CD14-positive monocyte (primary cell): ENCODE measurements at regions not wholly inside any gene's neighbourhood (a gene's known extent, or its start where the extent isn't known, plus 50 kb on each side); places are given as distances from the start of the nearest gene placed in this dataset. TPM values are rescaled to one million over a fixed set of nuclear protein-coding genes. Genes with fewer than 3 reads are reported as not detected.
A peak's percentile ranks its signal among the peaks of the same experiment; 100 is the strongest.

Experiments
- DNase-seq, 3 donors: peaks; one replicate each; pipeline ENCODE4 v3.0.0-alpha.2; 2011 to 2022
- H2AFZ ChIP-seq: 2 replicates; pipeline ENCODE4 v1.6.0; 2012; ENCODE audit warnings: mild to moderate bottlenecking, low read depth, low read length, inconsistent platforms; ENCODE audit not compliant: insufficient read depth, poor library complexity, severe bottlenecking
- H3K27ac ChIP-seq, 2 donors: 1 replicate in 1 of 2; 2 replicates in 1 of 2; pipeline ENCODE4 v1.5.1; 2012 to 2013; ENCODE audit warnings: low read length in 2 of 2, control low read depth in 1 of 2, inconsistent platforms in 1 of 2, low read depth in 1 of 2, mild to moderate bottlenecking in 1 of 2
- H3K27me3 ChIP-seq, 2 donors: one replicate each; pipeline versions ENCODE4 v1.6.0 to v1.6.1; 2011 to 2013; ENCODE audit warnings: low read length in 2 of 2; ENCODE audit not compliant: control insufficient read depth in 2 of 2, insufficient read depth in 2 of 2
- H3K36me3 ChIP-seq, 2 donors: replicated peaks in 1 of 2; 1 replicate in 1 of 2; 2 replicates in 1 of 2; pipeline versions ENCODE4 v1.5.1 to v1.6.1; 2012 to 2013; ENCODE audit warnings: low read length in 2 of 2, control low read depth in 1 of 2, inconsistent platforms in 1 of 2, mild to moderate bottlenecking in 1 of 2; ENCODE audit not compliant: insufficient read depth in 2 of 2, control insufficient read depth in 1 of 2
- H3K4me1 ChIP-seq, 2 donors: 1 replicate in 1 of 2; 2 replicates in 1 of 2; pipeline versions ENCODE4 v1.5.1 to v1.6.1; 2012 to 2013; ENCODE audit warnings: low read length in 2 of 2, control low read depth in 1 of 2, inconsistent platforms in 1 of 2, mild to moderate bottlenecking in 1 of 2, moderate library complexity in 1 of 2; ENCODE audit not compliant: insufficient read depth in 2 of 2, control insufficient read depth in 1 of 2
- H3K4me2 ChIP-seq: replicated peaks from 2 replicates; pipeline ENCODE3; 2012; ENCODE audit warnings: low read length, moderate library complexity, mild to moderate bottlenecking; ENCODE audit not compliant: poor library complexity, severe bottlenecking; ENCODE audit errors: extremely low read depth
- H3K4me3 ChIP-seq, 3 experiments: fragments of 200-600 bp in 1 of 3; sonication (generic) in 1 of 3; replicated peaks in 1 of 3; 1 replicate in 2 of 3; 2 replicates in 1 of 3; pipeline ENCODE4 v1.5.1; 2011 to 2013; ENCODE audit warnings: low read length in 3 of 3, mild to moderate bottlenecking in 3 of 3, control low read depth in 2 of 3, low read depth in 2 of 3, inconsistent platforms in 1 of 3, moderate library complexity in 1 of 3
- H3K79me2 ChIP-seq: 2 replicates; pipeline ENCODE4 v1.6.0; 2012; ENCODE audit warnings: mild to moderate bottlenecking, control low read depth, inconsistent platforms, low read length, moderate library complexity; ENCODE audit not compliant: insufficient read depth
- H3K9ac ChIP-seq: 2 replicates; pipeline ENCODE4 v1.6.0; 2017; ENCODE audit warnings: low read length, mild to moderate bottlenecking; ENCODE audit not compliant: insufficient read depth, poor library complexity, severe bottlenecking
- H3K9me3 ChIP-seq, 2 donors: replicated peaks in 1 of 2; 1 replicate in 1 of 2; 2 replicates in 1 of 2; pipeline versions ENCODE4 v1.5.1 to v1.6.1; 2012 to 2013; ENCODE audit warnings: low read length in 2 of 2, control low read depth in 1 of 2; ENCODE audit not compliant: control insufficient read depth in 1 of 2, insufficient read depth in 1 of 2
- H4K20me1 ChIP-seq: 2 replicates; pipeline ENCODE4 v1.6.0; 2012; ENCODE audit warnings: mild to moderate bottlenecking, low read length, control low read depth, moderate library complexity; ENCODE audit not compliant: insufficient read depth
- H3K27ac Mint-ChIP-seq, 7 donors: one replicate each; pipeline ENCODE4 v1.8.0; 2020; ENCODE audit warnings: mild to moderate bottlenecking in 7 of 7, mixed read lengths in 7 of 7, moderate library complexity in 6 of 7, inconsistent platforms in 2 of 7
- H3K27me3 Mint-ChIP-seq, 3 donors: one replicate each; pipeline ENCODE4 v1.8.0; 2021 to 2022; ENCODE audit warnings: low read depth in 3 of 3, mild to moderate bottlenecking in 3 of 3, mixed read lengths in 3 of 3, moderate library complexity in 3 of 3, inconsistent platforms in 1 of 3
- H3K36me3 Mint-ChIP-seq, 2 donors: one replicate each; pipeline ENCODE4 v1.8.0; 2020; ENCODE audit warnings: mixed read lengths in 2 of 2, inconsistent platforms in 1 of 2, mild to moderate bottlenecking in 1 of 2
- H3K4me1 Mint-ChIP-seq: one replicate; pipeline ENCODE4 v1.8.0; 2020; ENCODE audit warnings: mild to moderate bottlenecking, mixed read lengths
- H3K4me3 Mint-ChIP-seq, 2 donors: one replicate each; pipeline ENCODE4 v1.8.0; 2020; ENCODE audit warnings: mild to moderate bottlenecking in 2 of 2, mixed read lengths in 2 of 2, moderate library complexity in 1 of 2
- H3K9me3 Mint-ChIP-seq, 7 donors: one replicate each; pipeline ENCODE4 v1.8.0; 2020 to 2022; ENCODE audit warnings: mixed read lengths in 7 of 7, mild to moderate bottlenecking in 6 of 7, moderate library complexity in 6 of 7, inconsistent platforms in 2 of 7
- WGBS: methylation state at CpG from one replicate; pipeline ENCODE4 v1.1.5; 2013; ENCODE audit warnings: missing lambda C conversion rate; ENCODE audit not compliant: insufficient coverage; 5-methylcytosine and 5-hydroxymethylcytosine counted together
- intact Hi-C, 2 donors: fragments of 100-400 bp; cut with micrococcal nuclease; formaldehyde crosslinking; loops; one replicate each; pipeline versions ENCODE4 v1.15.0 to v1.15.1; 2023
- small RNA-seq: library from RNA; depleted of rRNA; stranded (forward); fragments of <200 nt; gene quantifications from one replicate; pipeline ENCODE3, GENCODE V24; 2012; ENCODE audit warnings: low read depth; ENCODE audit not compliant: insufficient read length
- TF ChIP-seq, protein P1 (sequence below): fragments of 200-600 bp; IDR thresholded peaks from one replicate; pipeline ENCODE4 v1.8.0; 2022; ENCODE audit warnings: antibody characterized with exemption, mild to moderate bottlenecking

DNA sequence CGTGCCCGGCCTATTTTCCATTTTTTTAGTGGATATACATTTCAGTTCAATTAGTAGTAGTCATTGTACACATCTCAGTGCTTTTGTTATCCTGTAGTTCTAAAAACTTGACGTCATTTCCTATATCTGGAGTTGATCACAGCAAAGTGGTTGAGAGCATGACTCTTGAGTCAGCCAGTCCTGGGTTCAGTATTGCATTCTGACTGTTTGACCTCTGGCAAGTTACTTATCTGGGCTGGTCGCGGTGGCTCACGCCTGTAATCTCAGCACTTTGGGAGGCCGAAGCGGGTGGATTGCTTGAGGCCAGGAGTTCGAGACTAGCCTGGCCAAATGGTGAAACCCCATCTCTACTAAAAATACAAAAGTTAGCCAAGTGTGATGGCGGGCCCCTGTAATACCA, 50.4 kb upstream of the PPM1B start:
- H3K4me1 ChIP-seq: peaks cover 15 to 25% of the 10 kb centered on the region in 2 donors
- H3K4me3 ChIP-seq: no peak overlapping the region
- H3K27ac Mint-ChIP-seq: peak overlapping the region in 1 of 7 donors; percentile 37
- H4K20me1 ChIP-seq: no peaks in the 10 kb centered on the region
- no peak for DNase-seq
- H3K9ac ChIP-seq: no peak overlapping the region
- no peak overlapping the region for H3K4me3 Mint-ChIP-seq
- H3K79me2 ChIP-seq: no peaks in the 10 kb centered on the region
- intact Hi-C loops: no loop called here
- H3K27me3 ChIP-seq: no peaks in the 10 kb centered on the region
- peaks cover 0 to 3% (median 3%) of the 10 kb centered on the region in 3 donors for H3K27me3 Mint-ChIP-seq
- no peaks in the 10 kb centered on the region for H3K9me3 Mint-ChIP-seq
- no peaks in the 10 kb centered on the region for H3K9me3 ChIP-seq
- no peaks in the 10 kb centered on the region for H3K36me3 ChIP-seq
- H2AFZ ChIP-seq: no peak overlapping the region
- no peaks in the 10 kb centered on the region for H3K36me3 Mint-ChIP-seq
- WGBS: 94% methylated on average over 4 of the region's 10 CpGs
- no peak overlapping the region for H3K27ac ChIP-seq
- no peak overlapping the region for H3K4me2 ChIP-seq
- TF ChIP-seq, protein P1, sequence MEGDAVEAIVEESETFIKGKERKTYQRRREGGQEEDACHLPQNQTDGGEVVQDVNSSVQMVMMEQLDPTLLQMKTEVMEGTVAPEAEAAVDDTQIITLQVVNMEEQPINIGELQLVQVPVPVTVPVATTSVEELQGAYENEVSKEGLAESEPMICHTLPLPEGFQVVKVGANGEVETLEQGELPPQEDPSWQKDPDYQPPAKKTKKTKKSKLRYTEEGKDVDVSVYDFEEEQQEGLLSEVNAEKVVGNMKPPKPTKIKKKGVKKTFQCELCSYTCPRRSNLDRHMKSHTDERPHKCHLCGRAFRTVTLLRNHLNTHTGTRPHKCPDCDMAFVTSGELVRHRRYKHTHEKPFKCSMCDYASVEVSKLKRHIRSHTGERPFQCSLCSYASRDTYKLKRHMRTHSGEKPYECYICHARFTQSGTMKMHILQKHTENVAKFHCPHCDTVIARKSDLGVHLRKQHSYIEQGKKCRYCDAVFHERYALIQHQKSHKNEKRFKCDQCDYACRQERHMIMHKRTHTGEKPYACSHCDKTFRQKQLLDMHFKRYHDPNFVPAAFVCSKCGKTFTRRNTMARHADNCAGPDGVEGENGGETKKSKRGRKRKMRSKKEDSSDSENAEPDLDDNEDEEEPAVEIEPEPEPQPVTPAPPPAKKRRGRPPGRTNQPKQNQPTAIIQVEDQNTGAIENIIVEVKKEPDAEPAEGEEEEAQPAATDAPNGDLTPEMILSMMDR: no peak
- peaks cover 30% of the 10 kb centered on the region for H3K4me1 Mint-ChIP-seq

Small RNA genes in the stretch of these regions (small RNA-seq; reads per million reads assigned to genes)
- gene AC019129.1: not detected
